ENCODE measurements at regions not wholly inside any gene's neighbourhood (a gene's known extent, or its start where the extent isn't known, plus 50 kb on each side); places are given as distances from the start of the nearest gene placed in this dataset.

GRCh38 chr3:89762405-89762804 is 655.0 kb downstream of the EPHA3 start:
- no peak for DNase-seq (ENCODE audit: low spot score)

DNA sequence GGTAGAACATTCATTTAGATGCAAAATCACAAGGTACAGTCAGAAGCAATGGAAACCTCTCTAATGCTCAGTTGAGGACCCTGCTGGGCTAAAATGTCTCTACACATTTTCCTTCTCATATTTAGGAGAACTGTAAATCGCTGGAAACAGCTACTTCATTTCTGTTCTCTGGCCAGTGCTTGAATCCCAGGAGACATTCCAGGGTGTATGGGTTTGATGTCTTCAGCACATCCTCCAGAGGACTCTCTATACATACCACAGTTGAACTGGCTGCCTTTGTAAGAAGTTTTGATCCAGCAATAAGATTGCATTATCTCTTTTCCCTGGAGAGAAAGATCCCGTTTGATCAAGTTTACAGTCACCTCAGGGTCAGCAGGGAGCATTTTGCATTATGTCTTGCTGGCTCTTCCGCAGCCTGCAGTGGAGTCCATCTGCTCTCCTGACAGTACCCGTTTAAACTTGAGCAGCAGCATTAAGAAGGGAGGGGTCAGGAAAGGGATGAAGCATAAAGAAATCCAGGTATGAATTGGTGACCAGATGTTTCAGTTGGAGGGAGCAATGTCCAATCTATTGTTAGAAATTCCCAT is 676.0 kb downstream of the EPHA3 start:
- no peak for DNase-seq (ENCODE audit: low spot score)

DNA sequence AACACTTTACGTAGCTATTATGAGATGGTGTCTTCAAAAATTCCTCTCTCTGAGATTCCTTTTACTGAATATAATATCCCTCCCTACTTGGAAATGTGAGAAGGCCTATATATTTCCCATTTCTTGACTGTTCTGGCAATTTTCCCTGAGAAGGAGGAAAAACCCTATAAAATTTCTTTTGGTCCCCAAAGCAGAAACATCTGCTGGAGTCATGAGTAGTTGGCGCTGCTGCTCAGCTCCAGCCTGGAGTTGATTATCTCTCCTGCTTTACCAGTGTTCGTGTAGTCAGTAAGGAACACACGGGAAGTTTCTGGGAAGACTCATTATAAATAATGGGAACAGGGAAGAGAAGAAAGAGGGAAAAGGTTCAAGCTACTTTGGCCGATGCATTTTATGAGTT is 680.1 kb downstream of the EPHA3 start:
- DNase-seq (ENCODE audit: low spot score), result no peak

DNA sequence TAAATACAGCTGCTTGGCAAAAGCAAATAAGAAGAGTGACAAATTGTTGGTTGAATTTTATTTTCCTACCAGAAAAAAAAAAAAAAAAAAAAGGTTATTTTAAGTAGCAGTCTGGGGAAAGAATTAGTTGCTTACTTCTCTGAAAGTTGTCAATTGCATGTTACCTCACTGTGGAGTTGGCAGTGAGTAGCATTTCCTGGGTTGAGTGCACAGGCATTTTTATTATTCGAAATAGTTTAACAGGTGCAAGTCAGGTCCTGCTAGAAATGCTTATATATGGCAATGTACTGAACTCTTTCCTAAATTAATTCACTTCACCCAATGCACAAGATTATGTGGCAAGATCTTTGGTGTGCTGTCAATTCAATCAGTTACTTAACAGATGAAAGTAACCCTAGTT is 680.6 kb downstream of the EPHA3 start:
- DNase-seq (ENCODE audit: low spot score), result no peak

DNA sequence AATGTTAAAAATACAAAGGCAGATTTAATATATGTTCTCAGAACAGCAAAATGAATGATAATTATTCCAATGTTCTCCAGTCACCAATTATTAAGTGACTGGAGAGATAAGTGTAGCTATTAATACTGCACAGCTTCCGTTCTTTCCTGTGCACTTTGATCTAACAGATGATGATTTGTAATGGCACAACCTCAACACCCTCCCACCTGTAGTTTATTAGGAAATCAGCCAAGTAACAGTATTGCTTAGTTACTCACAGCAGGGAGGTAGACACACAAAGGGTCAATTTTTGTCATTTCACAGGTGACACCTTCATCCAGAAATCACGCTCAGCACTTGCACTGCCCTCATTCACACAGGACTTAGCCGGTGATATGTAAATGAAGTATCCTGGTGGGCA is 688.1 kb downstream of the EPHA3 start:
- DNase-seq (ENCODE audit: low spot score), result no peak

DNA sequence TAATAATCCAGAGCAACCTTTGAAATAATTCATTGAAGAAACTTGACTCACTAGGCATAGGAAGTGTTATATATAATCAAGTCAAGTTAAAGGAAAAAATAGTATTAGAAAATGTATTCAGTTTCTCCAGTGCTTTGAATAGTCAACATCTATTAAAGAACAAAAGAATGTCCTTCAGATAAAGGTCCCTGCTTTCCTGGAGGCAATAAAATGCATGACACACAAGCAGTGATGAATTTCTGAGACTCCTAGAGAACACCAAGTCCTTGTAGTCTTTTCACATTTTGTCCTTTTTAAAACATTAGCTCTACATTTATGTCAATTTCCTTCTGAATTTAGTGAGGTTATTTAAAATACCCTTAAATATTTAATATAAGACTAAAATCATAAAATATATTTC is 695.5 kb downstream of the EPHA3 start:
- no peak for DNase-seq (ENCODE audit: low spot score)

- DNase-seq (ENCODE audit: low spot score), result no peak
Measured at GRCh38 chr3:89803711-89804110, 696.3 kb downstream of the EPHA3 start.

- DNase-seq (ENCODE audit: low spot score), result no peak
Measured at GRCh38 chr3:89806166-89806565, 698.7 kb downstream of the EPHA3 start.

- DNase-seq (ENCODE audit: low spot score), result no peak
Measured at GRCh38 chr3:89808680-89809197, 701.3 kb downstream of the EPHA3 start.

- no peak for DNase-seq (ENCODE audit: low spot score)
Measured at GRCh38 chr3:89813500-89813899, 706.1 kb downstream of the EPHA3 start.

- no peak for DNase-seq (ENCODE audit: low spot score)
Measured at GRCh38 chr3:89841041-89841440, 733.6 kb downstream of the EPHA3 start.

GRCh38 chr3:89845053-89845452 is 737.6 kb downstream of the EPHA3 start:
- DNase-seq (ENCODE audit: low spot score), result no peak

- no peak for DNase-seq (ENCODE audit: low spot score)
Measured at GRCh38 chr3:89847955-89848354, 740.5 kb downstream of the EPHA3 start.

DNA sequence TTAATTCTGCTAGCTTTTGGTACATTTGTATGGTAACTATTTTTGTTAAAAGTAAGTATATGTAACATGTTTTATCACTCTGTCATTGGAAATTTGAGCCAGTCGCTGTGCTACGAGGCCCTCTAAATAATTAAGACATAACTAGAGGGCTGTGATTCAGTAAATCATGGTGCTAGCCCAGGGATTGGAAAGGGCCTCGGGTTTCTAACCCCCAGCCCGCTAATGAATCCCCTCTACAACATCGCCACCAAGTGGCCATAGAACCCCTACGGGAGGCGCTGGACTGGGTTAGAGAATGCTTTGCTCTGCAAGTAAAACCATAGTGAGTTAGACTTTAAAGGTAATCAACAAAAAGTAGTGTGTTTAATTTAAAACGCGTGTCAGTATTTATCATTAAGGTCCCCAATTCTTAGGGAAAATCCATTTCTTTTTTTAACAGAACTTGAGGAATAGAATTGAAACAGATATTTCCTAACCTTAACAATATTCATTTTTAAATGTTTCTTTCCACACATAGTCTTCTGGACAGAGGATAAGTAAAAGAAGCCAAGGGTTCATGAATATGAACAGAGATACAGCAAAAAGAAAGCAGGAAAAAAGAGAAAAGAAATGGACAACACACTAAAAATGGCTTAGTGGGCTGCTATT is 744.7 kb downstream of the EPHA3 start:
- peak; percentile 4 for DNase-seq (ENCODE audit: low spot score)

- no peak for DNase-seq (ENCODE audit: low spot score)
Measured at GRCh38 chr3:89859757-89860156, 752.3 kb downstream of the EPHA3 start.

DNA sequence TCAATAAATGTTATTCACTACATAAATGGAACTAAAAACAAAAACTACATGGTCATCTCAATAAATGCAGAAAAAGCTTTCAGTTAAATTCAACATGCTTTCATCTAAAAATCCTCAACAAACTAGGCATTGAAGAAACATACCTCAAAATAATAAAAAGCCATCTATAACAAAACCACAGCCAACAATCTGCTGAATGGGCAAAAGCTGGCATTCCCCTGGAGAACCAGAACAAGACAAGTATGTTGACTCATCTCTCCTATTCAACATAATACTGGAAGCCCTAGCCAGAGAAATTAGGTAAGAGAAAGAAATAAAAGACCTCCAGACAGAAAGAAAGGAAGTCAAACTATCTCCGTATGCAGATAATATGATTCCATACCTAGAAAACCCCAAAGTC is 759.9 kb downstream of the EPHA3 start:
- no peak for DNase-seq (ENCODE audit: low spot score)

DNA sequence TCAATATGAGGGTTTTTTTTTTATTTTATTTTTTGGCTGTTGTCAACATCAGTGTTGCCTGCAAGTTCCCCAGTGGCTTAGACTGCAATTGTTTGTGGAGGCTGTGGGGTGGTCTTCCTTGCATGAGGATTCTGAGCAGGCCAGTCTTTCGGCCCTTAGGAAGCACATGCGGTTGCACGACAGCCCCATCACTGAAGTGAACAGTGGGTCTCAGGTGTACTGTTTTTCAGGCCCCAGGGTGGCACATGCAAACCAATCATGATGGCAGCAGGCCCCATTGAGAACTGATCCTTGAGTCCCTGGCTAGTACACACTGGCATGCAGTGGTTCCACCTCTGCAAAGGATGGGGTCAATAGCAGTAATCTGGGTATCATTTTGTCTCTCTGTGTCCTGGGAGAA is 768.7 kb downstream of the EPHA3 start:
- no peak for DNase-seq (ENCODE audit: low spot score)

- no peak for DNase-seq (ENCODE audit: low spot score)
Measured at GRCh38 chr3:89877230-89877629, 769.8 kb downstream of the EPHA3 start.

DNA sequence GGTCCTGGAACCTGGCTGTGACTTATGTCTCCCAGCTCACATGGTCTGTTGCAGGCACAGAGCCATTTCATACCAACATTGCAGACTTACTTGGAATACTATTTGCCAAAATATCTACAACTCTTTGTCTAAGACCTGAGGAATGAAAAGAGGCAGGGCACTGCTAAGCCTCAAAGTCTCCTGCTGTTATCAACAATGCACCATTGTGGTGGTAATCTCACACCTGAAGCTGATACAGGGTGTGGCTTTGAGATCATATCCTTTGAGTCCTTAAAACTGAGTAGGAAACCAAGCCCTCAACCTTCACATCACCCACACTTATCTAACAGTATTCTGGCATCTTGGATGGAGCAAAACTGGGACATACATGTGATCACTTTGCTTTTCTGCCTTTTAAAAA is 782.0 kb downstream of the EPHA3 start:
- no peak for DNase-seq (ENCODE audit: low spot score)

DNA sequence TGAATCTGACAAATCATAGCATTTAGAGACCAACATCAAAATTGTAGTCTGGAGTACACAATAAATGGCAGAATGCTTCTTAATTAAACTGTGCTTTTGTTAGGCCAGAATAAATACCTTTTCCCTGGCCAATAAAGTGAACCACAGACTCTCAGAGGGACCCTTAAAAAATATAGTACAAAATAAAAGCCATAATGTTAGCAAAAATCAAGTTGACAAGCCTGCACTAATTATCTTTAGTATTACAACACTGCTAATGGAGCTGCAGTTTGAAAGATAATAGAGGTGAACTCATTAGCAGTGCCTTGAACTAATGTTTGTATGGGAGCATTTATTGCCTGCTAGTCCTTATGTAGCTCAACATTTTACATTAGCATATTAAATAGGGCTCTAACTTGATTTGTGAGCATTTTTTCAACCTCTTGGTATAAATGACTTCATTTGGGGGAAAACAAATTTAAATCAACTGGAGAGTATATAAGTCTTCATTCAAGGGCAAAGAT is 801.3 kb downstream of the EPHA3 start:
- no peak for DNase-seq (ENCODE audit: low spot score)

DNA sequence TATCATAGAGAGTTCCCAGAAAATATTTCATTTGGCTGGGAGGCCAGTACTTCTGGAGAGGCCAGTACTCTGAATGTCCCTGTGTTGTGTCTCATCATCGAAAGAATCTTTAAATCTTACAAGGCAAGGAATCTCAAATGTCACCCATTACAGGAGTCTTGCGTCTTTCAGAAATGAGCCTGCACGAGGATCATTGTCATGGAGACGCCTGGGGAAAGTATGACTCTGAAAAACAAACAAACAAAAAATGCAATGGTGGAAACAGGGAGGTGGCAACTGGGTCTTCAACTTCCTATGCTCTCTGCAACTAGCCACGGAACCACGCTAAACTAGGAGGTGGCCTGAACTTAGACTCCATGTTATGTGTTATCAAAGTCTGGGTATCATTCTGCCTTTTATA is 804.6 kb downstream of the EPHA3 start:
- no peak for DNase-seq (ENCODE audit: low spot score)

- DNase-seq (ENCODE audit: low spot score), result no peak
Measured at GRCh38 chr3:89923921-89924610, 816.6 kb downstream of the EPHA3 start.

DNA sequence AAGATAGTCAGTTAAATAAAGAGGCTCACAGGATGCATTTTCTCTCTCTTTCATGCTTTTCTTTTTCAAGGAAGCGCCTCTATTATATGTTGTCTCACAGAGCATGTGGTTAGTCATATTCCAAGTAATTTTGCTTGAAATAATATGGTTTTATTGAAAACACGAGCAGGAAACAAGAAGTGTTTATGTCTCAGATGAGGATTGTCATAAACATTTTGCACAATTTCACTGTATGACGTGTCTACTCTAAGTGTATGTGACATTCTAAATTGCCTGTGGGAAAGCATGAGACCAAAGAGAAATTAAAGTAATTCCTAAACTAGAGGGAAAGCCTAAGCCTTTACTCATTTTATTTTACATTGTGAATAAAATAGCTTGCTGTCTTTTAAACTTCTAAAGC is 818.6 kb downstream of the EPHA3 start:
- DNase-seq (ENCODE audit: low spot score), result no peak

Data from RKO (cell line).